Adrenal gland (tissue), 9 donors: ENCODE measurements at regions not wholly inside any gene's neighbourhood (a gene's known extent, or its start where the extent isn't known, plus 50 kb on each side); places are given as distances from the start of the nearest gene placed in this dataset.

Source experiments
- DNase-seq, 7 donors: peaks; one replicate each; pipeline ENCODE4 v3.0.0-alpha.2; 2019 to 2020
- H3K27ac ChIP-seq, 5 donors: fragments of 200-600 bp; sonication (generic) in 4 of 5; 1 replicate in 3 of 5; 2 replicates in 2 of 5; pipeline versions ENCODE4 v1.5.1 to v1.8.0; 2016 to 2020; ENCODE audit warnings: mild to moderate bottlenecking in 1 of 5
- H3K27me3 ChIP-seq: fragments of 200-600 bp; 2 replicates; pipeline ENCODE4 v1.8.0; 2021
- H3K36me3 ChIP-seq, 2 donors: fragments of 200-600 bp; replicated peaks in 1 of 2; 1 replicate in 1 of 2; 2 replicates in 1 of 2; pipeline versions ENCODE4 v1.5.1 to v1.8.0; 2018 to 2022
- H3K4me1 ChIP-seq, 2 donors: fragments of 200-600 bp; replicated peaks in 1 of 2; 1 replicate in 1 of 2; 2 replicates in 1 of 2; pipeline versions ENCODE4 v1.5.1 to v1.8.0; 2018 to 2021
- H3K4me3 ChIP-seq, 4 donors: fragments of 200-600 bp; sonication (generic) in 3 of 4; one replicate each; pipeline ENCODE4 v1.5.1; 2016 to 2018
- H3K9me3 ChIP-seq, 3 donors: fragments of 200-600 bp; sonication (generic) in 1 of 3; replicated peaks in 1 of 3; 1 replicate in 2 of 3; 2 replicates in 1 of 3; pipeline versions ENCODE4 v1.5.1 to v1.8.0; 2016 to 2021
- POLR2A ChIP-seq, 2 donors: fragments of 450-650 bp; IDR thresholded peaks; one replicate each; pipeline ENCODE4 v1.6.1; 2017; ENCODE audit warnings: antibody characterized with exemption in 2 of 2, mild to moderate bottlenecking in 2 of 2, moderate library complexity in 1 of 2
- WGBS, 4 donors: extraction: QIAGEN DNeasy Blood & Tissue Kit in 2 of 4; methylation state at CpG; one replicate each; pipeline versions ENCODE4 v1.1.5 to v1.1.7; 2013 to 2017; 5-methylcytosine and 5-hydroxymethylcytosine counted together
- intact Hi-C, 2 donors: fragments of 100-400 bp; cut with DNase I; formaldehyde crosslinking; loops; one replicate each; pipeline versions ENCODE4 v1.14.1 to v1.15.0; 2022 to 2023
- TF ChIP-seq, protein P1 (sequence below), 6 experiments: fragments of 450-650 bp in 4 of 6; fragments of 200-600 bp in 2 of 6; sonication (generic) in 1 of 6; IDR thresholded peaks; 1 replicate in 5 of 6; 2 replicates in 1 of 6; pipeline versions ENCODE4 v1.5.1 to v1.8.0; 2016 to 2021; ENCODE audit warnings: antibody characterized with exemption in 6 of 6, mild to moderate bottlenecking in 2 of 6, moderate library complexity in 1 of 6
- donor health status: healthy with polysubstance abuse.
- donor health status: Bipolar disorder and iron deficiency.
- donor health status: DM: yes; HTN: yes; CAD: no.
- donor health status: DM: no; HTN: no; CAD: no.
- donor health status: DM: no; HTN: no; CAD: no.

DNA sequence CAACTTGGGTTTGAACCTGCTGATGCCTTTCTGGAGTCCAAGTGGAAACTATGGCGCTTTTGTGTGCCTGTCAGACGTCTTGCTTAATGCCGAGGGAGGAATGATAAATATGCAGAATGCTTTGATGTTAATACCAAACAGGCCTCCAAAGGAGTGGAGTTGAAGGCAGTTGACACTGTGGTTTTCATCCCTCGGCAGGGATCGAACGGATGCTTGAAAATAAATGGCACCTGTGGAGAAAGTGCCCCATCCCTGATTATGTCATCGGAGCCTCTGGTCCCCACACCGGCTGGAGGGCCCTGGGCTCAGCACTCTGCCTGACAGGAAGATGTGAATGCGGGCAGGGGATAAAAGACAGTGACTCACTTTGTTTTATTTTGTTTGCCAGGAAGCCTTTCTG lies 148.7 kb upstream of the GPR26 start:
- intact Hi-C loops: no loop called here
- H3K4me3 ChIP-seq: no peak overlapping the region
- peaks cover 3% of the 10 kb centered on the region for H3K27me3 ChIP-seq
- no peaks in the 10 kb centered on the region for H3K4me1 ChIP-seq
- TF ChIP-seq POLR2A (IDR thresholded peaks at IDR 0.05): no peak
- TF ChIP-seq, protein P1, sequence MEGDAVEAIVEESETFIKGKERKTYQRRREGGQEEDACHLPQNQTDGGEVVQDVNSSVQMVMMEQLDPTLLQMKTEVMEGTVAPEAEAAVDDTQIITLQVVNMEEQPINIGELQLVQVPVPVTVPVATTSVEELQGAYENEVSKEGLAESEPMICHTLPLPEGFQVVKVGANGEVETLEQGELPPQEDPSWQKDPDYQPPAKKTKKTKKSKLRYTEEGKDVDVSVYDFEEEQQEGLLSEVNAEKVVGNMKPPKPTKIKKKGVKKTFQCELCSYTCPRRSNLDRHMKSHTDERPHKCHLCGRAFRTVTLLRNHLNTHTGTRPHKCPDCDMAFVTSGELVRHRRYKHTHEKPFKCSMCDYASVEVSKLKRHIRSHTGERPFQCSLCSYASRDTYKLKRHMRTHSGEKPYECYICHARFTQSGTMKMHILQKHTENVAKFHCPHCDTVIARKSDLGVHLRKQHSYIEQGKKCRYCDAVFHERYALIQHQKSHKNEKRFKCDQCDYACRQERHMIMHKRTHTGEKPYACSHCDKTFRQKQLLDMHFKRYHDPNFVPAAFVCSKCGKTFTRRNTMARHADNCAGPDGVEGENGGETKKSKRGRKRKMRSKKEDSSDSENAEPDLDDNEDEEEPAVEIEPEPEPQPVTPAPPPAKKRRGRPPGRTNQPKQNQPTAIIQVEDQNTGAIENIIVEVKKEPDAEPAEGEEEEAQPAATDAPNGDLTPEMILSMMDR (IDR thresholded peaks at IDR 0.05): no peak
- H3K36me3 ChIP-seq: no peaks in the 10 kb centered on the region
- H3K27ac ChIP-seq: no peak overlapping the region
- 53 to 57% (median 56%) methylated on average over 9 of the region's 9 CpGs for WGBS, 4 donors
- H3K9me3 ChIP-seq: no peaks in the 10 kb centered on the region
- peak in 1 of 7 donors; percentile 14 for DNase-seq

DNA sequence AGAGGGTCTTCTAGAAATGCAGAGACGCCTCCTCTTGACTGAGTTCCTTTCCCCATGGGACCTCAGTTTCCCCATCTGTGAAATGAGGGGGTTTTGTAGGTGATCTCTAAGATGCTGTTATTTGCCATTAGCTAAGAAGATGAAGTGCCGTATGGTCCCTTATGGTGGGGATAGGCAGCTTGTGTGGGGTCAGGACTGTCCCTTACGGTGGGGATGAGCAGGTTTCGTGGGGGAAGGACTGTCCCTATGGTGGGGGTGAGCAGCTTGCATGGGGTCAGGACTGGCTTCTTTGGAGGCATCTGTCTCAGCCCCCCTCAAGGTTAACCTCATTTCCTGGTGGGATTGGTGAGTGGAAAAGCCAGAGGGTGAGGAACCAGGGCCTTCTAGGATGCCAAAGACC lies 148.3 kb upstream of the GPR26 start:
- intact Hi-C loops: no loop called here
- Histone ChIP-seq H3K36me3 (no peaks in the 10 kb centered on the region), H3K27me3 (peaks cover 3% of the 10 kb centered on the region), H3K4me1 (no peaks in the 10 kb centered on the region), H3K4me3 (no peak overlapping the region), H3K9me3 (no peaks in the 10 kb centered on the region), H3K27ac (no peak overlapping the region)
- DNase-seq: peak in 1 of 7 donors; percentile 23
- TF ChIP-seq POLR2A (IDR thresholded peaks at IDR 0.05): no peak
- TF ChIP-seq, protein P1 (IDR thresholded peaks at IDR 0.05): no peak
- 68 to 83% (median 82%) methylated on average over 3 to 4 of the region's 4 CpGs for WGBS, 4 donors

DNA sequence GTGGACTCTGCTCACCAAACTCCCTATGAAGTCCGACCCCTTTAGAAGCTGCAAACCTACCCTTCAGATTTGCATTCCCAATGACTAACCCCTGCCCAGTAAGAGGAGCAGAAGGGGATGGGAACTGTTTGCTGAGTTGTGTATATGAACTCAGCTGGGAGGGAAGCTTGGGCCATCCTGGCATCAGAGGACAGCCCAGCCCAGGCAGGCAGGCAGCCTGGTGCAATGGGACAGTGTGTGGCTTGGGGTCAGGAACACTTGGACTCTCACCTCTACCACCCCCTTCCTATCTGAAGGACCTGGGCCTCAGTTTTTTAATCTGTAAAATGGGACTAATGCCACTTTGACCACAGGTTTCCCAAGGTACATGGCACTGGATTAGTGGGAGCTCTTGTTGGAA lies 147.4 kb upstream of the GPR26 start:
- TF ChIP-seq, protein P1 (IDR thresholded peaks at IDR 0.05): no peak
- TF ChIP-seq POLR2A (IDR thresholded peaks at IDR 0.05): no peak
- WGBS, 4 donors: 71 to 86% (median 74%) methylated on average over 1 of the region's 1 CpG
- H3K27ac ChIP-seq: no peak overlapping the region

DNA sequence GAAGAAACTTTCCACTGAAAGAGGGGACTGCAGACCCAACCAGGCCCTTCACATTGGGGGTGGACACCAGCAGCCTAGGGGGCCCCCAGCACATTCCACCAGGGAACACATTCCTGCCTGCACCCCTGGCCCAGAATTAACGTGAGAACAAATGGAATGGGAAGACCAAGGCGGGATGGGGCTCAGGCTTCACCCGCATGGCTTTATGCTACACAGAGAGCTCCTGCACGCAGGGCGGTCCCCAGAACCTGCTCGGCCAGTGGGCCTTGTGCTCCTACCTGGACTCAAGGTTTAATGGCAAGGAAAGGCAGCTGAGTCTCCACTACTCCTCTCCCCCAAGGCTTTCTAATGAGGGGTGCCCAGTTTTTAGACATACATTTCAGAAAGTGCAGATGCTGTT lies 146.3 kb upstream of the GPR26 start:
- no peak overlapping the region for H3K4me3 ChIP-seq
- no peaks in the 10 kb centered on the region for H3K4me1 ChIP-seq
- WGBS, 4 donors: 77 to 89% (median 81%) methylated on average over 6 of the region's 6 CpGs
- TF ChIP-seq POLR2A (IDR thresholded peaks at IDR 0.05): no peak
- TF ChIP-seq, protein P1 (IDR thresholded peaks at IDR 0.05): no peak
- no peak overlapping the region for H3K27ac ChIP-seq
- no peaks in the 10 kb centered on the region for H3K36me3 ChIP-seq
- H3K9me3 ChIP-seq: no peaks in the 10 kb centered on the region
- no peak for DNase-seq
- intact Hi-C loops: no loop called here
- H3K27me3 ChIP-seq: peaks cover 3% of the 10 kb centered on the region

More for the DNA sequence above, 147.4 kb upstream of the GPR26 start:
- H3K36me3 ChIP-seq: no peaks in the 10 kb centered on the region
- DNase-seq: no peak
- no peak overlapping the region for H3K4me3 ChIP-seq
- peaks cover 3% of the 10 kb centered on the region for H3K27me3 ChIP-seq
- no peaks in the 10 kb centered on the region for H3K4me1 ChIP-seq
- H3K9me3 ChIP-seq: no peaks in the 10 kb centered on the region
- intact Hi-C loops: no loop called here
